ENCODE measurements at regions not wholly inside any gene's neighbourhood (a gene's known extent, or its start where the extent isn't known, plus 50 kb on each side); places are given as distances from the start of the nearest gene placed in this dataset.

GRCh38 chr10:6868036-6868725 is 288.1 kb upstream of the PRKCQ start:
- H3K4me1 ChIP-seq (replicated peaks in 1 of 2; ENCODE audit: control insufficient read depth in 2 of 2, insufficient read depth in 2 of 2, low read length in 2 of 2), result no peaks in the 10 kb centered on the region
- no peak for ATAC-seq
- 3% methylated on average over 6 of the region's 6 CpGs for WGBS (ENCODE audit: insufficient coverage, low coverage, missing lambda C conversion rate)
- H3K27ac ChIP-seq (ENCODE audit: extremely low read depth, low read depth, low read length), result no peak overlapping the region
- intact Hi-C loops (cut with micrococcal nuclease), result no loop called here
- no peak overlapping the region for H2AFZ ChIP-seq (ENCODE audit: low read depth, low read length)
- peak; percentile 35 for FAIRE-seq
- no peak overlapping the region for H3K4me2 ChIP-seq (ENCODE audit: insufficient read depth, low read length)
- DNase-seq (ENCODE audit: extremely low read depth in 1 of 4, low spot score in 3 of 4), result no peak
- ChIA-PET POLR2A (no interaction called here), CTCF (ENCODE audit: low intra/inter-chr PET ratio) (no interaction called here)
- H3K79me2 ChIP-seq (ENCODE audit: control insufficient read depth, insufficient read depth, low read length), result no peaks in the 10 kb centered on the region
- H3K27me3 ChIP-seq (ENCODE audit: control insufficient read depth in 2 of 2, insufficient read depth in 2 of 2, low read length in 2 of 2), result peaks cover 0 to 1% of the 10 kb centered on the region in 2 experiments; a peak in 2 of 5 replicates
- no TSS peak for BruUV-seq (replicated peaks)
- no peaks in the 10 kb centered on the region for H3K36me3 ChIP-seq (ENCODE audit: control insufficient read depth, insufficient read depth, low read length)
- no peak overlapping the region for H3K4me3 ChIP-seq
- TF ChIP-seq REST (IDR thresholded peaks at IDR 0.05; ENCODE audit: borderline replicate concordance), result peak; percentile 26; the same call in 1 of the 2 replicates
- TF ChIP-seq REST (CRISPR knock-in tag; IDR thresholded peaks at IDR 0.05; ENCODE audit: low read depth), result no peak
- TF ChIP-seq AFF4 (CRISPR knock-in tag; IDR thresholded peaks at IDR 0.05), result no peak
- no peaks in the 10 kb centered on the region for H4K20me1 ChIP-seq (replicated peaks; ENCODE audit: control insufficient read depth, insufficient read depth, low read length)
- in situ Hi-C loops (cut with MboI), result no loop called here
- H3K9me1 ChIP-seq (ENCODE audit: control insufficient read depth, insufficient read depth, low read length), result no peaks in the 10 kb centered on the region
- no peaks in the 10 kb centered on the region for H3K9me3 ChIP-seq (replicated peaks; ENCODE audit: control insufficient read depth, insufficient read depth, low read depth, low read length)
- H3K9ac ChIP-seq (ENCODE audit: insufficient read depth in 1 of 2, low read depth in 2 of 2, low read length in 2 of 2), result no peak overlapping the region
